ENCODE measurements at regions not wholly inside any gene's neighbourhood (a gene's known extent, or its start where the extent isn't known, plus 50 kb on each side); places are given as distances from the start of the nearest gene placed in this dataset.

- TF ChIP-seq CTCF (IDR thresholded peaks at IDR 0.05): no peak
- H3K27ac Mint-ChIP-seq (ENCODE audit: unreplicated experiment): no peak overlapping the region
- H3K9me3 Mint-ChIP-seq (ENCODE audit: unreplicated experiment): no peaks in the 10 kb centered on the region
- H3K4me3 Mint-ChIP-seq (ENCODE audit: unreplicated experiment): no peak overlapping the region
- DNase-seq (ENCODE audit: extremely low spot score, unreplicated experiment): no peak
- peaks cover 9% of the 10 kb centered on the region for H3K4me1 Mint-ChIP-seq (ENCODE audit: unreplicated experiment)
- no peaks in the 10 kb centered on the region for H3K36me3 Mint-ChIP-seq (ENCODE audit: unreplicated experiment)
- H3K27me3 Mint-ChIP-seq (ENCODE audit: unreplicated experiment): peaks cover 18% of the 10 kb centered on the region
These were observed 241.7 kb downstream of the ADGRL2 start for GRCh38 chr1:82042306-82043060.

Measured in osteocyte (in vitro differentiated cells).